ENCODE measurements at regions not wholly inside any gene's neighbourhood (a gene's known extent, or its start where the extent isn't known, plus 50 kb on each side); places are given as distances from the start of the nearest gene placed in this dataset.

DNA sequence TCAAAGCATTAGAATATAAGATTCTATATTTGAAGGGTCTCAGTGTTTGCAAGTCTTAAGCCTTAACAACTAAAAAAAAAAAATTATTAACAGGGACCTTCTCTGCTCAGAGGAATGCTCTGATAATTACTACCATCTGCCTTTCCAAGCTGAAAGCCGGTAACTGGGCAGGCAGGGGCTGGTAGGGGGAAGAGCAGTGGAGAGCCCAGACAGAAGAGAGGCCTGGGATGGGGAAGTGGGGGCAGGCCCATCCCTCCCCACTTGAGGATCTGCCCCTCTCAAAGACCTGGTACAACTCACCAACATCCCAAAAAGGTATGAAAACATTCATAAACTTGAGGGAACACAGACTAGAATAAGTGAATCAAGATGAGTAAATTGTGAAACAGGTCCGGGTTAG is 113.9 kb downstream of the QDPR start:
- no peak for TF ChIP-seq POLR2A (IDR thresholded peaks at IDR 0.05)
- TF ChIP-seq, protein P1, sequence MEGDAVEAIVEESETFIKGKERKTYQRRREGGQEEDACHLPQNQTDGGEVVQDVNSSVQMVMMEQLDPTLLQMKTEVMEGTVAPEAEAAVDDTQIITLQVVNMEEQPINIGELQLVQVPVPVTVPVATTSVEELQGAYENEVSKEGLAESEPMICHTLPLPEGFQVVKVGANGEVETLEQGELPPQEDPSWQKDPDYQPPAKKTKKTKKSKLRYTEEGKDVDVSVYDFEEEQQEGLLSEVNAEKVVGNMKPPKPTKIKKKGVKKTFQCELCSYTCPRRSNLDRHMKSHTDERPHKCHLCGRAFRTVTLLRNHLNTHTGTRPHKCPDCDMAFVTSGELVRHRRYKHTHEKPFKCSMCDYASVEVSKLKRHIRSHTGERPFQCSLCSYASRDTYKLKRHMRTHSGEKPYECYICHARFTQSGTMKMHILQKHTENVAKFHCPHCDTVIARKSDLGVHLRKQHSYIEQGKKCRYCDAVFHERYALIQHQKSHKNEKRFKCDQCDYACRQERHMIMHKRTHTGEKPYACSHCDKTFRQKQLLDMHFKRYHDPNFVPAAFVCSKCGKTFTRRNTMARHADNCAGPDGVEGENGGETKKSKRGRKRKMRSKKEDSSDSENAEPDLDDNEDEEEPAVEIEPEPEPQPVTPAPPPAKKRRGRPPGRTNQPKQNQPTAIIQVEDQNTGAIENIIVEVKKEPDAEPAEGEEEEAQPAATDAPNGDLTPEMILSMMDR (IDR thresholded peaks at IDR 0.05), result no peak

Measured in body of pancreas (tissue), 4 donors.